GM12891 (cell line): ENCODE measurements at regions not wholly inside any gene's neighbourhood (a gene's known extent, or its start where the extent isn't known, plus 50 kb on each side); places are given as distances from the start of the nearest gene placed in this dataset.

Experiments
- PAX5 ChIP-seq: IDR thresholded peaks from 2 replicates; pipeline ENCODE4 v1.6.1; 2011; ENCODE audit warnings: low read length, moderate library complexity, mild to moderate bottlenecking; ENCODE audit not compliant: insufficient read depth, severe bottlenecking
- POLR2A ChIP-seq: IDR thresholded peaks from 2 replicates; pipeline ENCODE4 v1.6.1; 2011; ENCODE audit warnings: low read depth, low read length, control low read depth
- POLR2AphosphoS5 ChIP-seq: IDR thresholded peaks from 2 replicates; pipeline ENCODE4 v1.6.1; 2011; ENCODE audit warnings: low read depth, low read length, control low read depth
- SPI1 ChIP-seq: IDR thresholded peaks from 2 replicates; pipeline ENCODE4 v1.6.1; 2011; ENCODE audit warnings: low read depth, low read length, control low read depth
- TAF1 ChIP-seq: IDR thresholded peaks from 2 replicates; pipeline ENCODE4 v1.6.1; 2011; ENCODE audit warnings: low read depth, low read length, control low read depth

DNA sequence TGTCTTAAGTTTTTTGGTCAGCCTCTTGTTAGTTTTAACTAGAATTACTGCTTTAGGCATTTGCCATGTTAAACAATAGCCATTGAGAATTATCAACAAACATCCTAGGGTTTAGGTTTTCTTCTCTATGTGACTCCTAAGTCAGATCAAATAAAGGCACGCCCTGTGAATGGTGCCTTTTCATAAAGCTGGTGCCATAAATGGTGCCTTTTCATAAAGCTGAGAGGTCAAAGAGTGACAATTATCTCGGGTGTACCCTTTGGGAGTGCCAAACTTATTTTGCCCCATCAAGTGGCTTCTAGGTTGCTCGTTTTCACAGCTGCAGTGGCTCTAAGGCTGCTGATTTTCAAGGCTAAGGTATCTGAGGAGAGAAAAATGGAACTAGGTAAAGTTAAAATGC is 391.6 kb downstream of the DMRTA1 start:
- TF ChIP-seq POLR2AphosphoS5 (no peak), POLR2A (no peak), TAF1 (no peak), SPI1 (no peak), PAX5 (no peak)
